ENCODE measurements at regions not wholly inside any gene's neighbourhood (a gene's known extent, or its start where the extent isn't known, plus 50 kb on each side); places are given as distances from the start of the nearest gene placed in this dataset.

- Histone ChIP-seq H3K4me1 (ENCODE audit: control insufficient read depth in 2 of 3, insufficient read depth in 2 of 3, low read depth in 1 of 3, low read length in 3 of 3) (no peaks in the 10 kb centered on the region), H3K9me3 (ENCODE audit: control insufficient read depth in 2 of 3, insufficient read depth in 1 of 3, low read length in 3 of 3) (no peaks in the 10 kb centered on the region), H3K27ac (ENCODE audit: low read depth in 2 of 2, low read length in 2 of 2) (no peak overlapping the region), H3K27me3 (ENCODE audit: control insufficient read depth, insufficient read depth, low read length) (no peaks in the 10 kb centered on the region), H3K4me3 (ENCODE audit: low read length in 3 of 3) (no peak overlapping the region), H3K9ac (ENCODE audit: low read length in 3 of 3) (no peak overlapping the region), H3K36me3 (ENCODE audit: control insufficient read depth in 2 of 3, insufficient read depth in 3 of 3, low read length in 3 of 3) (no peaks in the 10 kb centered on the region)
- DNase-seq (no peak), FAIRE-seq (no peak)
- no peak for TF ChIP-seq CTCF (IDR thresholded peaks at IDR 0.05; ENCODE audit: borderline replicate concordance, extremely low read depth, insufficient read depth)
- intact Hi-C loops (cut with DNase I) = no loop called here
Measured at GRCh38 chr3:166275024-166275390, 437.8 kb upstream of the BCHE start.

GRCh38 chr3:166274351-166275023 is 437.3 kb upstream of the BCHE start:
- intact Hi-C loops (cut with DNase I) = no loop called here
- Histone ChIP-seq H3K27ac (ENCODE audit: low read depth in 2 of 2, low read length in 2 of 2) (no peak overlapping the region), H3K36me3 (ENCODE audit: control insufficient read depth in 2 of 3, insufficient read depth in 3 of 3, low read length in 3 of 3) (no peaks in the 10 kb centered on the region), H3K9ac (ENCODE audit: low read length in 3 of 3) (no peak overlapping the region), H3K4me3 (ENCODE audit: low read length in 3 of 3) (no peak overlapping the region), H3K9me3 (ENCODE audit: control insufficient read depth in 2 of 3, insufficient read depth in 1 of 3, low read length in 3 of 3) (no peaks in the 10 kb centered on the region), H3K4me1 (ENCODE audit: control insufficient read depth in 2 of 3, insufficient read depth in 2 of 3, low read depth in 1 of 3, low read length in 3 of 3) (no peaks in the 10 kb centered on the region), H3K27me3 (ENCODE audit: control insufficient read depth, insufficient read depth, low read length) (no peaks in the 10 kb centered on the region)
- TF ChIP-seq CTCF (IDR thresholded peaks at IDR 0.05; ENCODE audit: borderline replicate concordance, extremely low read depth, insufficient read depth) = no peak
- DNase-seq (no peak), FAIRE-seq (no peak)

DNA sequence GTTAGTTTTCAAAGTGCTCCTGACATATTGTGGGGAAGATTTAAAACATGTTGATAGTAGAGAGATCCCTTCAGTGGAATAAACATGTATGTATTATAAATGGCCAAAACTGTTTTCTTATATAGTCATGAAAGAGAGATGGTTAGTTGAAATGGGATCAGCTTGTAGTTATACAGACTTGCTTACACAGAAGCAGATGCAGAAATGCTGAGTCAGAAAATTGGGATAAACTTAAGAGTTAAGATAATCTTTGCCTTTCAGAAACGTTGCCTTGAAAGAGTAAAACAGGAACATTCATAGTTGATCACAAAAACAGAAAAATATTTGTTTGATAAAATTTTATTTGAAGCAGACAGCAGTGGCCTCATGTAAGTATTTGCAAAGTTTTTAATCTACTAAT is 433.2 kb upstream of the BCHE start:
- no peaks in the 10 kb centered on the region for H3K9me3 ChIP-seq (ENCODE audit: control insufficient read depth in 2 of 3, insufficient read depth in 1 of 3, low read length in 3 of 3)
- TF ChIP-seq CTCF (IDR thresholded peaks at IDR 0.05; ENCODE audit: borderline replicate concordance, extremely low read depth, insufficient read depth) = no peak
- intact Hi-C loops (cut with DNase I) = no loop called here
- H3K4me1 ChIP-seq (ENCODE audit: control insufficient read depth in 2 of 3, insufficient read depth in 2 of 3, low read depth in 1 of 3, low read length in 3 of 3) = no peaks in the 10 kb centered on the region
- H3K27ac ChIP-seq (ENCODE audit: low read depth in 2 of 2, low read length in 2 of 2) = no peak overlapping the region
- DNase-seq = no peak
- no peaks in the 10 kb centered on the region for H3K36me3 ChIP-seq (ENCODE audit: control insufficient read depth in 2 of 3, insufficient read depth in 3 of 3, low read length in 3 of 3)
- no peak for FAIRE-seq
- no peaks in the 10 kb centered on the region for H3K27me3 ChIP-seq (ENCODE audit: control insufficient read depth, insufficient read depth, low read length)
- no peak overlapping the region for H3K4me3 ChIP-seq (ENCODE audit: low read length in 3 of 3)
- H3K9ac ChIP-seq (ENCODE audit: low read length in 3 of 3) = no peak overlapping the region

GRCh38 chr3:166265153-166265552 is 427.9 kb upstream of the BCHE start:
- Histone ChIP-seq H3K27me3 (ENCODE audit: control insufficient read depth, insufficient read depth, low read length) (no peaks in the 10 kb centered on the region), H3K4me3 (ENCODE audit: low read length in 3 of 3) (no peak overlapping the region), H3K4me1 (ENCODE audit: control insufficient read depth in 2 of 3, insufficient read depth in 2 of 3, low read depth in 1 of 3, low read length in 3 of 3) (no peaks in the 10 kb centered on the region), H3K36me3 (ENCODE audit: control insufficient read depth in 2 of 3, insufficient read depth in 3 of 3, low read length in 3 of 3) (no peaks in the 10 kb centered on the region), H3K9ac (ENCODE audit: low read length in 3 of 3) (no peak overlapping the region), H3K9me3 (ENCODE audit: control insufficient read depth in 2 of 3, insufficient read depth in 1 of 3, low read length in 3 of 3) (no peaks in the 10 kb centered on the region), H3K27ac (ENCODE audit: low read depth in 2 of 2, low read length in 2 of 2) (no peak overlapping the region)
- FAIRE-seq (no peak), DNase-seq (no peak)
- TF ChIP-seq CTCF (IDR thresholded peaks at IDR 0.05; ENCODE audit: borderline replicate concordance, extremely low read depth, insufficient read depth) = no peak
- intact Hi-C loops (cut with DNase I) = no loop called here
